Body of pancreas (tissue), 4 donors: ENCODE measurements at regions not wholly inside any gene's neighbourhood (a gene's known extent, or its start where the extent isn't known, plus 50 kb on each side); places are given as distances from the start of the nearest gene placed in this dataset.
"Not testable (repeated sequence)": the region's sequence is repeated elsewhere in the genome, so short reads cannot be mapped to it uniquely, and the experiment has no call there.

ENCODE experiments used
- CTCF ChIP-seq, 7 experiments: fragments of 450-650 bp in 4 of 7; fragments of 200-600 bp in 3 of 7; sonication (generic) in 3 of 7; IDR thresholded peaks; one replicate each; pipeline ENCODE4 v1.5.1; 2016 to 2019; ENCODE audit warnings: antibody characterized with exemption in 7 of 7
- POLR2A ChIP-seq, 3 donors: fragments of 450-650 bp; IDR thresholded peaks; one replicate each; pipeline ENCODE4 v1.6.1; 2016; ENCODE audit warnings: antibody characterized with exemption in 3 of 3, mild to moderate bottlenecking in 2 of 3

- not testable (repeated sequence) for TF ChIP-seq CTCF, POLR2A (IDR thresholded peaks at IDR 0.05)
These were observed 522.9 kb upstream of the ZNF337 start for GRCh38 chr20:26219546-26219945.
